ENCODE measurements at regions not wholly inside any gene's neighbourhood (a gene's known extent, or its start where the extent isn't known, plus 50 kb on each side); places are given as distances from the start of the nearest gene placed in this dataset.

GRCh38 chr1:193827516-193827915 is 641.1 kb upstream of the B3GALT2 start:
- DNase-seq (ENCODE audit: low read depth in 4 of 4, low spot score in 2 of 4) = no peak

GRCh38 chr1:193819376-193819775 is 633.0 kb upstream of the B3GALT2 start:
- DNase-seq (ENCODE audit: low read depth in 4 of 4, low spot score in 2 of 4) = no peak

- no peak for DNase-seq (ENCODE audit: low read depth in 4 of 4, low spot score in 2 of 4)
Measured at GRCh38 chr1:193807208-193807607, 620.8 kb upstream of the B3GALT2 start.

- no peak for DNase-seq (ENCODE audit: low read depth in 4 of 4, low spot score in 2 of 4)
Measured at GRCh38 chr1:193806079-193807048, 620.0 kb upstream of the B3GALT2 start.

GRCh38 chr1:193799948-193800690 is 613.7 kb upstream of the B3GALT2 start:
- DNase-seq (ENCODE audit: low read depth in 4 of 4, low spot score in 2 of 4) = no peak

- DNase-seq (ENCODE audit: low read depth in 4 of 4, low spot score in 2 of 4) = no peak
Measured at GRCh38 chr1:193799371-193799770, 613.0 kb upstream of the B3GALT2 start.

- DNase-seq (ENCODE audit: low read depth in 4 of 4, low spot score in 2 of 4) = no peak
Measured at GRCh38 chr1:193794239-193794638, 607.8 kb upstream of the B3GALT2 start.

- DNase-seq (ENCODE audit: low read depth in 4 of 4, low spot score in 2 of 4) = no peak
Measured at GRCh38 chr1:193791746-193792145, 605.3 kb upstream of the B3GALT2 start.

GRCh38 chr1:193787061-193787460 is 600.6 kb upstream of the B3GALT2 start:
- DNase-seq (ENCODE audit: low read depth in 4 of 4, low spot score in 2 of 4) = no peak

- DNase-seq (ENCODE audit: low read depth in 4 of 4, low spot score in 2 of 4) = no peak
Measured at GRCh38 chr1:193785850-193786420, 599.5 kb upstream of the B3GALT2 start.

- DNase-seq (ENCODE audit: low read depth in 4 of 4, low spot score in 2 of 4) = no peak
Measured at GRCh38 chr1:193774536-193775323, 588.3 kb upstream of the B3GALT2 start.

- no peak for DNase-seq (ENCODE audit: low read depth in 4 of 4, low spot score in 2 of 4)
Measured at GRCh38 chr1:193771596-193771995, 585.2 kb upstream of the B3GALT2 start.

- no peak for DNase-seq (ENCODE audit: low read depth in 4 of 4, low spot score in 2 of 4)
Measured at GRCh38 chr1:193769651-193770050, 583.2 kb upstream of the B3GALT2 start.

GRCh38 chr1:193767886-193768285 is 581.5 kb upstream of the B3GALT2 start:
- peak; percentile 7 to 20 (median 16) for DNase-seq (ENCODE audit: low read depth in 4 of 4, low spot score in 2 of 4)

GRCh38 chr1:193766329-193766728 is 579.9 kb upstream of the B3GALT2 start:
- no peak for DNase-seq (ENCODE audit: low read depth in 4 of 4, low spot score in 2 of 4)

GRCh38 chr1:193763266-193763665 is 576.9 kb upstream of the B3GALT2 start:
- no peak for DNase-seq (ENCODE audit: low read depth in 4 of 4, low spot score in 2 of 4)

- no peak for DNase-seq (ENCODE audit: low read depth in 4 of 4, low spot score in 2 of 4)
Measured at GRCh38 chr1:193762236-193762635, 575.8 kb upstream of the B3GALT2 start.

- DNase-seq (ENCODE audit: low read depth in 4 of 4, low spot score in 2 of 4) = no peak
Measured at GRCh38 chr1:193755441-193755840, 569.0 kb upstream of the B3GALT2 start.

- no peak for DNase-seq (ENCODE audit: low read depth in 4 of 4, low spot score in 2 of 4)
Measured at GRCh38 chr1:193754732-193755427, 568.5 kb upstream of the B3GALT2 start.

GRCh38 chr1:193754151-193754550 is 567.7 kb upstream of the B3GALT2 start:
- no peak for DNase-seq (ENCODE audit: low read depth in 4 of 4, low spot score in 2 of 4)

Measured in left renal cortex interstitium (tissue), 4 donors.